Activated naive CD8-positive, alpha-beta T cell treated with anti-CD3 and anti-CD28 coated beads, Interleukin-2, amount 50 U/mL, for 24 hours (primary cell): ENCODE measurements at regions not wholly inside any gene's neighbourhood (a gene's known extent, or its start where the extent isn't known, plus 50 kb on each side); places are given as distances from the start of the nearest gene placed in this dataset.
A peak's percentile ranks its signal among the peaks of the same experiment; 100 is the strongest.

ENCODE experiments used
- ATAC-seq: fragments of 150-1000 bp; cut with Tn5 transposase; one replicate; pipeline ENCODE4 v1.10.0; 2021
- DNase-seq: peaks from one replicate; pipeline ENCODE4 v3.0.0; 2021
- H3K27ac Mint-ChIP-seq: one replicate; pipeline ENCODE4 v1.8.0; 2021; ENCODE audit warnings: mild to moderate bottlenecking, mixed read lengths
- H3K27me3 Mint-ChIP-seq: one replicate; pipeline ENCODE4 v1.8.0; 2021; ENCODE audit warnings: mixed read lengths
- H3K36me3 Mint-ChIP-seq: one replicate; pipeline ENCODE4 v1.8.0; 2021; ENCODE audit warnings: low read depth, mixed read lengths
- H3K4me1 Mint-ChIP-seq: one replicate; pipeline ENCODE4 v1.8.0; 2021; ENCODE audit warnings: mixed read lengths
- H3K4me3 Mint-ChIP-seq: one replicate; pipeline ENCODE4 v1.8.0; 2021; ENCODE audit warnings: mild to moderate bottlenecking, moderate library complexity, mixed read lengths
- H3K9me3 Mint-ChIP-seq: one replicate; pipeline ENCODE4 v1.8.0; 2021; ENCODE audit warnings: mixed read lengths

- no peak overlapping the region for H3K27ac Mint-ChIP-seq
- DNase-seq: no peak
- peaks cover 4% of the 10 kb centered on the region for H3K4me1 Mint-ChIP-seq
- no peak overlapping the region for H3K4me3 Mint-ChIP-seq
- H3K36me3 Mint-ChIP-seq: peaks cover 2% of the 10 kb centered on the region
- peaks cover 28% of the 10 kb centered on the region for H3K27me3 Mint-ChIP-seq
- peaks cover 20% of the 10 kb centered on the region for H3K9me3 Mint-ChIP-seq
- no peak for ATAC-seq
These were observed 54.0 kb upstream of the PRPS1L1 start for GRCh38 chr7:18081617-18082016.

DNA sequence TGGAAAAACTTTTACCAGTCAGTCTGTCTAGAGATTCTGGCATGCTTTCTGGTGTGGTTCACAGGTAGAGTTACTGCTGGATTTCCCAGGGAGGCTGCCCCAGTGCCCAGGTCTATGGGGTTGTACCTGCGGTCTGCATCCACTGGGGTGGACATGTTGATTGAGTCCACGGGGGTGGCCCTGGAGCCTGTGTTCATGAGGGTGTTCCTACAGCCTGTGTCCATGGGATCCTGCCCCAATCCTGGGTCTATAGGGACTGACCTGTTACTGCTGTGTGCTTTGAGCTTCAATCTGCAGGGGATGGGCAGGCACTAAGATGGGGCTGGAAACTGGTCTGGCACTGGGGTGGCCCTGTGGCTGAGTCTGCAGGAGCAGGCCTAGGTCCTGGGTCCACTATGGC, 54.5 kb upstream of the PRPS1L1 start:
- Mint-ChIP-seq H3K9me3 (peaks cover 20% of the 10 kb centered on the region), H3K36me3 (peaks cover 2% of the 10 kb centered on the region), H3K4me3 (no peak overlapping the region), H3K4me1 (peaks cover 4% of the 10 kb centered on the region), H3K27ac (no peak overlapping the region), H3K27me3 (peaks cover 31% of the 10 kb centered on the region)
- DNase-seq (no peak), ATAC-seq (no peak)

DNA sequence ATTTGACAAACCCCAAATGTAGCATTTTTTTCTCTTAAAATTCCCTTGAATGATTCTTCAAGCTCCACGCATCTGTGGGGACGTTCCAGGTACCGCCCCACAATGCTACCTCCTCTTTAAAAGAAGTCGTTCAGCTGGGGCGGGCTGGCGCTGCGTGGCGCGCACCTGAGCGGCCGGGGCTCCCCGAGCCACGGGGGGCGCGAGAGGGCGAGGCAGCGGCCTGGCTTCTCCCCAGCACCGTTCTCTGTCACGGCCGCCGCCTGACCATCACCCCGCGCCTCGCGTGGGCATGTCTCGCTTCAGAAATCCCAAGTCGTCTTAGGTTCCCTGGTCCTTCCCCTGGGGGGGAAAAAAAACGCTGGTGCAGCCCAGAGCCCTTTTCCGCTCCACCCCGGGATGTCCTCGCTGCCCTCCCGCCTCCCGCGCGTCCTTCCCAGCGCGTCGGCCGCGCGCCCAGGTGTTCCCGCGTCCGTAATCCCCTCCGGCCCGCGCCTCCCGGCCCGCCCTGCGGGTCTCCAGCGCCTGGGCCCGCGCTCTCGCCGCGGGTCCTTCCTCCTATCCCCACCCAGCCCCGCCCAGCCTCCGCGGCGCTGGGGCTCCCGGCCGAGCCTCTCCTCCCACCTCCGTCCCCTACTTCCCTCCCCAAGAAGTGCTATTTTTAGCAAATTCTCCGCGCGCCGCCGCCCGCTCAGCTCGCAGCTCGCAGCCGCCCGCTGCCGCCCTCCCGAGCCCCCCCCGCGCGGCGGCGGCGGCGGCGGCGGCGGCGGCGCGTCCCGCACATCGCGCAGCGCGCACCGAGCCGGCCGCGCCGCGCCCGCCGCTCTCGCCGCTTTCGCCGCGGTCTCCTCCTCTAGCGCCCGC, 58.7 kb upstream of the PRPS1L1 start:
- peaks cover 4% of the 10 kb centered on the region for H3K4me1 Mint-ChIP-seq
- DNase-seq: peak; percentile 8
- H3K27me3 Mint-ChIP-seq: peaks cover 41% of the 10 kb centered on the region
- H3K27ac Mint-ChIP-seq: no peak overlapping the region
- peaks cover 13% of the 10 kb centered on the region for H3K9me3 Mint-ChIP-seq
- ATAC-seq: no peak
- H3K4me3 Mint-ChIP-seq: peak overlapping the region; percentile 64
- peaks cover 2% of the 10 kb centered on the region for H3K36me3 Mint-ChIP-seq

DNA sequence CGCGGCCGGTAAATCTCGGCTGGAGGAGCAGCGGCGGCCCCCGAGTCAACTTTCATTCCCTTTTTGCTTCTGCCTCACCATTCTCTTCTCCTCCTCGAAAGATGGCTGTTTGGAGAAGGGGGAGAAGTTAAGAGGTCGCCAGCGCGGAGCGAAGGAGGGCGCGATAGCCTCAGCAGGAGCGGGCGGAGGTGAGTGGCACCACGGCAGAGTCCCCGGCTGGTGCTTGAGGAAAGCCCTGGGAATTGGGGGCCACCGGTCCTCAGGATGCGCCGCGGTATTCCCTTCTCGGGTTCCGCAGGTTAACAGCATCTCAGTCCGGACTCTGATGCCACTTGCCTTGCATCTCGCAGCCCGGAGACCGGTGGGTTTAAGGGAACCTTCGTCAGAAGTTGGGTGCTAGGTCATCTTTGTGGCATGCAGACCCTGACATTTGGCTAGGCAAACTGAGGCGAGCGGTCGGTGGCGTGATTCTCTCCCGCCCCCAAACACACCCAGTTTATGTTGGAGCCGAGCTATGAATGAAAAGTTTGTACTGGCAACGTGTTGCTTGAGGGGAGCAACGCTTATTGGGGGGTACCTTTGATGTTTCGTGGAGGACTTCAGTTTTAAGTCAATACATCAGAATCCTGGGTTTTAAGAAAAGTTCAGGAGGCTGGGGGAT, 59.5 kb upstream of the PRPS1L1 start:
- Mint-ChIP-seq H3K9me3 (peaks cover 8% of the 10 kb centered on the region), H3K36me3 (no peaks in the 10 kb centered on the region), H3K27ac (no peak overlapping the region), H3K4me3 (peak overlapping the region; percentile 48), H3K27me3 (peaks cover 41% of the 10 kb centered on the region), H3K4me1 (peaks cover 4% of the 10 kb centered on the region)
- no peak for DNase-seq
- no peak for ATAC-seq

- Mint-ChIP-seq H3K4me3 (peak overlapping the region; percentile 48), H3K27me3 (peaks cover 41% of the 10 kb centered on the region), H3K4me1 (peaks cover 4% of the 10 kb centered on the region), H3K27ac (no peak overlapping the region), H3K36me3 (no peaks in the 10 kb centered on the region), H3K9me3 (peaks cover 7% of the 10 kb centered on the region)
- ATAC-seq (no peak), DNase-seq (no peak)
These were observed 60.0 kb upstream of the PRPS1L1 start for GRCh38 chr7:18087687-18088078.

DNA sequence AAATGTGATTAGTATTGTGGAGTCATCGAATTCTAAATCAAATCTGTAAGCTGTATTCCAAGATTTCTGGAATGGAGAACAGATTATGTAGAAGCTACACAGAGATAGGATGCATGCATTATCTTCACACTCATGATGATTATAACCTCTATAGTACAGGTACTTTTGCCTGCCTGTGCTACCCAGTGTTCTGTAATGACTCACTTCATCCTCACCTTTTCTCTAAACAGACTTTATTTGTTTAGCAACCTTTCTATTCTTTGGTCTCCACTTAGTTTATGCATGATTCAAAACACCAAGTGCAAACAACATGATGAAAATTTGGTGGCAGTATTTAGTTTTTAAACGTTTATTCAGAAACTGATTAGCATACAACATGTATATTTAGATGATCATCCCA, 68.4 kb upstream of the PRPS1L1 start:
- DNase-seq: no peak
- no peaks in the 10 kb centered on the region for H3K27me3 Mint-ChIP-seq
- no peak overlapping the region for H3K27ac Mint-ChIP-seq
- no peaks in the 10 kb centered on the region for H3K36me3 Mint-ChIP-seq
- H3K4me1 Mint-ChIP-seq: no peaks in the 10 kb centered on the region
- no peaks in the 10 kb centered on the region for H3K9me3 Mint-ChIP-seq
- no peak overlapping the region for H3K4me3 Mint-ChIP-seq
- no peak for ATAC-seq

DNA sequence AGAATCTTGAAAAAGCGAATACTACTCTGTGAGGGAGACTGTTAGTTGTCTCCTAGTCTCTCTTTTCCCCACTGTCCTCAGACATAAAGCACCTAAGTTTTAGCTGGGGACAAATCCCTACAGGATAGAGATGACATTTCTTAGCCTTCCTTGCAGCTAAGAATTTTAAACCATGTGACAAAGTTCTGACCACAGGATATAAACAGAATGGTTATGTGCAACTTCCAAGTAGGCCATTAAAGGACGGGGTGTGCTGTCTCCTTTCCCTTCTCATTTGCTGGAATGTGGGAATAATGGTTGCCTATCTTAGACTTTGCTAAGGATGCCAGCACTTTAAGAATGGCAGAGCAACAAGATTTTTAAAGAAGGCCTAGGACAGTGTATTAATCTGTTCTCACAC, 74.9 kb upstream of the PRPS1L1 start:
- Mint-ChIP-seq H3K36me3 (no peaks in the 10 kb centered on the region), H3K27ac (no peak overlapping the region), H3K4me3 (no peak overlapping the region), H3K9me3 (no peaks in the 10 kb centered on the region), H3K27me3 (peaks cover 4% of the 10 kb centered on the region), H3K4me1 (no peaks in the 10 kb centered on the region)
- no peak for ATAC-seq
- no peak for DNase-seq

DNA sequence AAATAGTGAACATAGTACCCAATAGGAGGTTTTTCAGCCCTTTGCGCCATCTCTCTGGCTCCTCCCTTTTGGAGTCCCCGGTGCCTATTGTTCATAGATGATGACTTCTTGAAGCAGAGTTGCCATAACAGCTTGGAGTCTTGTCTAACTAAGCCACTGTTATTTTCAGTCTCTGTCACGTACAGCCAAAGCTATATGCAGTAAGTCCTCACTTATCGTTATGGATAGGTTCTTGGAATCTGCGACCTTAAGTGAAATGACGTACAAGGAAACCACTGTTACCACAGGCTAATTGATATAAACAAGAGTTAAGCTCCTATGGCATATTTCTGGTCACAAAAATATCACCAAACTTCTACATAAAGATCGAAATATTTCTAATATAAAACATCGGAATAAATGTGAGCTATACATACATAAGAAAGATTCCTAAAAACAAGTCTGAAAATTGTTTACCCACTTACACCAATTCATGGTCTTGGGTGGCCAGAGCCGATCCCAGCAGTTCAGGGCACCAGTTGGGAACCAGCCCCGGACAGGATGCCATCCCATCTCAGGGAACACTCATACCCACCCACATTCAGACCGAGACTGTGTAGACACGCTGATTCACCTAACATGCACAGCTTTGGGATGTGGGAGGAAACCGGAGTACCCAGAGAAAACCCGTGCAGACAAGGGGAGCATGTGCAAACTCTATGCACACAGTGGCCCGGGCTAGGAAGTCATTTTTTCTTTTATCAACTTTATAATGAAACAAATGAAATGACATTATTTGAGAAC, 76.0 kb upstream of the PRPS1L1 start:
- ATAC-seq (no peak), DNase-seq (no peak)
- H3K4me1 Mint-ChIP-seq: no peaks in the 10 kb centered on the region
- no peaks in the 10 kb centered on the region for H3K9me3 Mint-ChIP-seq
- H3K36me3 Mint-ChIP-seq: no peaks in the 10 kb centered on the region
- no peak overlapping the region for H3K27ac Mint-ChIP-seq
- H3K27me3 Mint-ChIP-seq: peaks cover 4% of the 10 kb centered on the region
- H3K4me3 Mint-ChIP-seq: no peak overlapping the region

- Mint-ChIP-seq H3K36me3 (no peaks in the 10 kb centered on the region), H3K9me3 (no peaks in the 10 kb centered on the region), H3K4me3 (no peak overlapping the region), H3K27ac (no peak overlapping the region), H3K27me3 (peaks cover 4% of the 10 kb centered on the region), H3K4me1 (no peaks in the 10 kb centered on the region)
- ATAC-seq (no peak), DNase-seq (no peak)
These were observed 82.1 kb upstream of the PRPS1L1 start for GRCh38 chr7:18109762-18110161.

GRCh38 chr7:18116661-18117060, 89.0 kb upstream of the PRPS1L1 start:
- no peaks in the 10 kb centered on the region for H3K36me3 Mint-ChIP-seq
- no peaks in the 10 kb centered on the region for H3K9me3 Mint-ChIP-seq
- no peaks in the 10 kb centered on the region for H3K4me1 Mint-ChIP-seq
- ATAC-seq (no peak), DNase-seq (no peak)
- no peak overlapping the region for H3K4me3 Mint-ChIP-seq
- H3K27ac Mint-ChIP-seq: no peak overlapping the region
- peaks cover 2% of the 10 kb centered on the region for H3K27me3 Mint-ChIP-seq

DNA sequence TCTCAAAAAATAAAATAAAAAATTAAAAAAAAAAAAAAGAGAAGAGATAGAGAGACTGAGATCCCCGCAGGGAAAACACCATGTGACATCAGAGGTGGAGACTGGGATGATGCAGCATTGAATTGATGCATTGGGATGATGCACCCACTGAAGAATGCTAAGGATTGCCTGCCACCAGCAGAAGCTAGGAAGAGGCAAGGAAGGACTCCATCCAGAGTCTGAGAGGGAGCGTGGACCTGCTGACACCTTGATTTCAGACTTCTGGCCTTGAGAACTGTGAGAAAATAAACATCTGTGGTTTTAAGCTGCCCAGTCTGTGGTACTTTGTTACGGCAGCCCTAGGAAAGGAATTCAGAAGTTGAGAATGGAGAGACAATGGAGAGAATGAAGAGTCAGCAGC, 89.8 kb upstream of the PRPS1L1 start:
- DNase-seq (no peak), ATAC-seq (no peak)
- Mint-ChIP-seq H3K4me3 (no peak overlapping the region), H3K36me3 (no peaks in the 10 kb centered on the region), H3K9me3 (no peaks in the 10 kb centered on the region), H3K27ac (no peak overlapping the region), H3K4me1 (no peaks in the 10 kb centered on the region), H3K27me3 (peaks cover 2% of the 10 kb centered on the region)

GRCh38 chr7:18119985-18120384, 92.3 kb upstream of the PRPS1L1 start:
- ATAC-seq (no peak), DNase-seq (no peak)
- no peaks in the 10 kb centered on the region for H3K9me3 Mint-ChIP-seq
- no peak overlapping the region for H3K4me3 Mint-ChIP-seq
- H3K4me1 Mint-ChIP-seq: no peaks in the 10 kb centered on the region
- H3K27me3 Mint-ChIP-seq: no peaks in the 10 kb centered on the region
- no peaks in the 10 kb centered on the region for H3K36me3 Mint-ChIP-seq
- no peak overlapping the region for H3K27ac Mint-ChIP-seq

- Mint-ChIP-seq H3K27ac (no peak overlapping the region), H3K4me3 (no peak overlapping the region), H3K4me1 (no peaks in the 10 kb centered on the region), H3K9me3 (no peaks in the 10 kb centered on the region), H3K27me3 (no peaks in the 10 kb centered on the region), H3K36me3 (no peaks in the 10 kb centered on the region)
- no peak for DNase-seq
- no peak for ATAC-seq
These were observed 96.0 kb upstream of the PRPS1L1 start for GRCh38 chr7:18123508-18124239.

GRCh38 chr7:18125476-18125875, 97.8 kb upstream of the PRPS1L1 start:
- DNase-seq (no peak), ATAC-seq (no peak)
- no peaks in the 10 kb centered on the region for H3K27me3 Mint-ChIP-seq
- H3K36me3 Mint-ChIP-seq: no peaks in the 10 kb centered on the region
- no peaks in the 10 kb centered on the region for H3K4me1 Mint-ChIP-seq
- H3K4me3 Mint-ChIP-seq: no peak overlapping the region
- H3K9me3 Mint-ChIP-seq: no peaks in the 10 kb centered on the region
- no peak overlapping the region for H3K27ac Mint-ChIP-seq
